ENCODE measurements at regions not wholly inside any gene's neighbourhood (a gene's known extent, or its start where the extent isn't known, plus 50 kb on each side); places are given as distances from the start of the nearest gene placed in this dataset.

GRCh38 chr7:156019776-156020565 is 207.7 kb upstream of the SHH start:
- Histone ChIP-seq H3K27ac (no peak overlapping the region), H3K4me3 (no peak overlapping the region)
- TF ChIP-seq, protein P1, sequence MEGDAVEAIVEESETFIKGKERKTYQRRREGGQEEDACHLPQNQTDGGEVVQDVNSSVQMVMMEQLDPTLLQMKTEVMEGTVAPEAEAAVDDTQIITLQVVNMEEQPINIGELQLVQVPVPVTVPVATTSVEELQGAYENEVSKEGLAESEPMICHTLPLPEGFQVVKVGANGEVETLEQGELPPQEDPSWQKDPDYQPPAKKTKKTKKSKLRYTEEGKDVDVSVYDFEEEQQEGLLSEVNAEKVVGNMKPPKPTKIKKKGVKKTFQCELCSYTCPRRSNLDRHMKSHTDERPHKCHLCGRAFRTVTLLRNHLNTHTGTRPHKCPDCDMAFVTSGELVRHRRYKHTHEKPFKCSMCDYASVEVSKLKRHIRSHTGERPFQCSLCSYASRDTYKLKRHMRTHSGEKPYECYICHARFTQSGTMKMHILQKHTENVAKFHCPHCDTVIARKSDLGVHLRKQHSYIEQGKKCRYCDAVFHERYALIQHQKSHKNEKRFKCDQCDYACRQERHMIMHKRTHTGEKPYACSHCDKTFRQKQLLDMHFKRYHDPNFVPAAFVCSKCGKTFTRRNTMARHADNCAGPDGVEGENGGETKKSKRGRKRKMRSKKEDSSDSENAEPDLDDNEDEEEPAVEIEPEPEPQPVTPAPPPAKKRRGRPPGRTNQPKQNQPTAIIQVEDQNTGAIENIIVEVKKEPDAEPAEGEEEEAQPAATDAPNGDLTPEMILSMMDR (IDR thresholded peaks at IDR 0.05) = no peak
- DNase-seq (ENCODE audit: low spot score) = no peak

DNA sequence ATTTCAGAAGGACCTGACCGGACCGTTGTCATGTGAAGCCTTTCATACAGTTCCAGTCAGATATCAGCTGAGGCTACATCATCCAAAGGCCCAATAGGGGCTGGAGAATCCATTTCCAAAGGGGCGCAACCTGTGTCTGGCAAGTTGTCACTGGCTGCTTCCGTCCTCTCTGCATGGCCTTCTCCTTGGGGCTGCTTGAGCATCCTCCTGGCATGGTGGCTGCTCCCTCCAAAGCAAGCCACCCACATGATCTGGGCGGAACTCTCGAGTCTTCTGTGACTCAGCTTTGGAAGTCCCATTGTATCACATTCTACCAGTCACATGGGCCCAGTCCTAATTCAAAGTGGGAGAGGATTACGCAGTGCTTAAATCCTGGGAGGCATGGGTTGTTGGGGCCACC is 207.0 kb upstream of the SHH start:
- Histone ChIP-seq H3K4me3 (no peak overlapping the region), H3K27ac (no peak overlapping the region)
- TF ChIP-seq, protein P1 (IDR thresholded peaks at IDR 0.05) = no peak
- DNase-seq (ENCODE audit: low spot score) = no peak

DNA sequence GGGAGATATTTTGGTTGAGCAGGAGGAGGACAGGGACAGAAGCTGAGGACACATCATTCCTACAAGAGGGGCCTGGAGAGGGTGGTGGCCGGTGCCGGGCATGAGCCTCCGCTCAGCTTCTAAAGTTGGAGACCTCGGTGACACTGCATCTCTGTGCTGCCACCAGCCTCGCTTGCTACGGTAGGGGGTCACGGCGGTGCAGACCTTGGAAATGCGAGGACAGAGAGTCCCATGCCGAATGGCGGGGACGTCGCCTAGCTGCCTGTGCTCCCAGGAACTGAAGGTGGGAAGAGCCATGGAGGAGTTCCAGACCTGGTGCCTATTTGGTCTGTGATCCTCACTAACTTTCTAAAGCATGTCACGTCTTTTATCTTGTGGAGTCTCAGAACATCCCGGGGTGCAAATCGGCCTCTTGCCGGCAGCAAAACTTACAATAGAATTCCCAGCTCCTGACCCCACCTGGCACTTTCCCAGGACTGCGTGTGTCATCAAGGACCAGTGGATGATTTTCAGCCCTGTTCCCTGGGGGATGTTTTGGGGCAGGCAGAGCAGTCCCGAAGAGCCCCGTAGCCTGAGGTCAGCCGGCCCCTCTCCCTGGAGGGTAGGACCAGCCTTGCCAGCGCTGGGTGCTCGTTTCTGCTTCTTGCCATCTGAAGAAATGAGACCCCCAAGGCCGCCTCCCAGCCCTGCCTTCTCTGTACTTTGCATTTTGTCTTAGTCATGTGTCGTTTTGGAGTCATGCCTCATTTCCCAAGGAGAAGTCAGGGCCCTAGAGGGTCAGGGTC is 205.8 kb upstream of the SHH start:
- no peak overlapping the region for H3K27ac ChIP-seq
- TF ChIP-seq, protein P1 (IDR thresholded peaks at IDR 0.05) = no peak
- H3K4me3 ChIP-seq = no peak overlapping the region
- no peak for DNase-seq (ENCODE audit: low spot score)

DNA sequence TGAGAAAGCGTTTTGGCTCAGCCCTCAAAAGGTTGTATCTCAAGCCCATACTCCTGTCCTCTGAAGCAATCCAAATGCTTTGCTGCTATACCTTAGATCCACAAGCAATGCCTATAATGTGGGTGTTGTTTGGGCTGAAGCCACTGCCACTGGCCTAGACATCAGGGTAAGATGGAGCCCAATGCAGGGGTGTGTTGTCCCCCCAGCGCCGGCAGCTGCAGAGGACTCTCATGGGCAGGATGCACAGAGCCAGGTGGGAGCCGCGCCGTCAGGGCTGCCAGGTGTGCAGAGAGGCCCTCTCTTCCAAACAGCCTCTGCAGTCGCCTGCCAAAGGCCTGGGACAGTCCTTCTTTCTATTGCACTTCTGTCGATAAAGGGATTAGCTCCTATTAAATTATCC is 205.2 kb upstream of the SHH start:
- Histone ChIP-seq H3K4me3 (no peak overlapping the region), H3K27ac (no peak overlapping the region)
- no peak for DNase-seq (ENCODE audit: low spot score)
- TF ChIP-seq, protein P1 (IDR thresholded peaks at IDR 0.05) = no peak

DNA sequence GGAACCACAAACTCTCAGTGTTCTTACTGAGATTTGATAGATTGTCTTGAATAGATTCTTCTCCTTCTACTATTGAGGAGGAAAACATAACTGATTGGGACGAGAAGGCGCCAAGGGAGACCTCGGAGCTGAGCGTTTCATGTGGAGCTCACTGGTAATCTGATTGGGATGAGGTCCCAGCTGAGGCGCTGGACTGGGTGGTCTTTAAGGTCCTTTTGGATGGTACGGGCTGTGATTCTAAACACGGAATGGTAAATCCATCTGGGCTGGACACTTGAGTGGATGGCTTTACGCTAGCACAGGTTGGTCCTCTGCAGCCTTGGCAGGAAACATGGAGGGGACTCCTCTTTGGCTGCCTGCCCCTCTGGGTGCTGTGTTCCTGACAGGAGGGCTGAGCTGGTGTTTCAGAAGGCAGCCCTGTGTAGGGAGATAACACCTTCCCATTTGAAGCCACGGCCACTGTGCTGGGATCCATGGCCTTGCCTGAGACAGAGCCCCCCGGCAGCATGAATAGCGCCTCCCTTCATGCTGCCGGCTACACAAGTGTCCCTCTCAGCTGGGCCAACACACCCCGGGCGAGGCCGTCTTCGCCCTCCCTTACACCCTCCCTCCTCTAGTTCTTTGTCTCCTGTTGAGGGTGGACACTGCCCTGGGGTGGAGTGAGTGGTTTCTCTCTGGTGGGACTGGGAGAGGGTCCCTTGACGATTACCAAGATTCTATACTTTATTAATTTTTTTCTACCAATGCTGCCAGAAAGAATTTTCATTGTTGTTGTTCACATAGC is 203.2 kb upstream of the SHH start:
- TF ChIP-seq, protein P1 (IDR thresholded peaks at IDR 0.05) = no peak
- no peak for DNase-seq (ENCODE audit: low spot score)
- H3K27ac ChIP-seq = no peak overlapping the region
- H3K4me3 ChIP-seq = no peak overlapping the region

DNA sequence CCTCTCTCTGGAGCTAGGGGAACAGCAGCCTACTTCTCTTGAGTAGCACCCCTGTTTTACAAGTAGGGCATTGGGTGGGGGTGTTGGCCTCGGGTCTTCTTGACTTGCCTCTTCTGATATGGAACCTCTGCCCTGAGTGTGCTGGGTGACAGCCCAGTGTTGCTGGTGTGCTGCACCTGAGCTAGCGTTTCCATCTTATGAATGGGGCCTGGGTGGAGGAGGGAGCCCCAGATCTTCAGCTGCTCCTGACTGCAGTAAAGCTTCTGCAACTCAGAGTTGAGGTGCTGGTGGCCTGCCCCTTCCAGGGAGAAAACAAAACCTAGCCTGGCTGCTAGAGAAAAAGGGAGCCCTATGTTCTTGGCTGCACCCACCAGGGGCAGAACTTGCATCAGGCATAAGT is 202.5 kb upstream of the SHH start:
- TF ChIP-seq, protein P1 (IDR thresholded peaks at IDR 0.05) = no peak
- H3K27ac ChIP-seq = no peak overlapping the region
- no peak overlapping the region for H3K4me3 ChIP-seq
- DNase-seq (ENCODE audit: low spot score) = no peak

Data from coronary artery (tissue), 2 donors.